NOMO-1 treated with dmso at 0.1 percent for 144 hours (cell line): ENCODE measurements at regions not wholly inside any gene's neighbourhood (a gene's known extent, or its start where the extent isn't known, plus 50 kb on each side); places are given as distances from the start of the nearest gene placed in this dataset.
A peak's percentile ranks its signal among the peaks of the same experiment; 100 is the strongest.

Source experiments
- DNase-seq: peaks from one replicate; lab custom pipeline; 2025; ENCODE audit not compliant: unreplicated experiment; lab: John Stamatoyannopoulos, UW

DNA sequence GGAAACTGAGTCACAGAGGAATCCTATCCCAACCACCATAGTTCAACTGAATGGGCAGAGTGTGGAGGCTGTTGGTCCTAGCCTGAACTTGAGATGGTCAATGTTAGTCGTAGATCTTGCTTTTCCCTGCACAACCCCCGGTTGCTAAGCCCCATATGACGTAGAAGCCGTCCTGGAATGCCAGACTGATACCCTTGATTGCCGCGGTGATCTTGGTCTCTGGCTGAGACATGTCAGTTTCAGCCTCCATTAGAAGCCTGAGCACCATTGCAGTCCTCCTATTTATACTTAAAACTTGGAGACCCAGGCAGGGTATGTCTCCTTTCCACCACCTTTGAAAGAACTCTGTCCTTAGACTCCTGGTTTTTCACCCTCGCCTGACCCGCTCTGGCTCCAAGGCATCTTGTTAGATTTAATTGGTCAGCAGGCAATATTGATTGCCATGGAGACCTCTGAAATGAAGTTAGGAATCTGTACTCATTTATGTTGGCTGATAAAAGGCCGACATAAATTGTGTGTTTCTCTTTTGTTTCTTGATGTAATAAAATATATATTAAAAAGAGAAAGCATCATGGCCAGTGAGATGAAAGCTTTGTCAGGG is 53.4 kb downstream of the RPLP1 start:
- DNase-seq: no peak

DNA sequence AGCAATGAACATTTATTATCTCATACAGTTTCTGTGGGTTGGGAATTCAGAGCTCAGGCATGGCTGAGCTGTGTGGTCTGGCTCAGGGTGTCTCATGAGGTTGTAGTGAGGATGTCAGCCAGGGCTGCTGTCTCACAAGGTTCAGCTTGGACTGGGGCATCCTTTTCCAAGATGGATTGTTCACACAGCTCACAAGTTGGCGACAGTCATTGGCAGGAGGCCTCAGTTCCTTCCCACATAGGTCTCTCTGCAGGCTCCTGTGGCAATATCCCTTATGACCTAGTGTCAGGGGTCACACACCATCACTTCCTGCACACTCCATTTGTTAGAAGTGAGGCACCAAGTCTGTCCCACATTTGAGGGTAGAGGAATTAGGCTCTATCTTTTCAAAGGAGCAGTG is 56.0 kb downstream of the RPLP1 start:
- DNase-seq: no peak

DNA sequence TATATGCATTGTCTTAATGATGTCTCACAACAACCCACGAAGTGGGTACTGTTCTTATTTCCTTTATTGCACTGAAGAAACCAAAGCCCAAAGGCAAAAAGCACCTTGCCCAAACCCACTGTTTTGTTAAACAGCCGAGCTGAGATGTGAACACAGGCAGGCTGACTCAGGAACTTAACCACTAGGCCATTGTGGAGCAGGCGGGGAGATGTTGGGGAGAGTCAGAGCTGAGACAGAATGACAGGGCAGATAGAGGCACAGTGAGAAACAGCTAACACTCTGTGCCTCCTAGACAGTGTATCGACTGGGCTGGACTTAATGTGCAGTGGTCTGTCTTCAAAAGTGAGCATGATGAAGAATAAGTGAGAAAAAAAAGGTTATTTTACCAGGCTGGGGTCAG is 56.5 kb downstream of the RPLP1 start:
- DNase-seq: no peak

DNA sequence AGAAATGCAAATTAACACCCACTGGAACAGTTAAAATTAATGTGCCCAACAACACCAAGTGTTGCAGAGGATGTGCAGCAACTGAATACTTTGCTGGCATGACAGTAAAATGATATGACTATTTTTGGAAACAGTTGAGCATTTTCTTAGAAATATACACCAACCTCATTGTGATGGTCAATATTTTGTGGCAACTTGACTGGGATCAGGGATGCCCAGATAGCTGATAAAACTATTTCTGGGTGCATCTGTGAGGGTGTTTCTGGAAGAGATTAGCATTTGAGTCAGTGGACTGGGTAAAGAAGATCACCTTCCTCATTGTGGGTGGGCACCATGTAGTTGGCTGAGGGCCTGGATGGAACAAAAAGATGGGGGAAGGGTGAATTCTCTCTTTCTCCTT is 57.9 kb downstream of the RPLP1 start:
- DNase-seq: no peak

DNA sequence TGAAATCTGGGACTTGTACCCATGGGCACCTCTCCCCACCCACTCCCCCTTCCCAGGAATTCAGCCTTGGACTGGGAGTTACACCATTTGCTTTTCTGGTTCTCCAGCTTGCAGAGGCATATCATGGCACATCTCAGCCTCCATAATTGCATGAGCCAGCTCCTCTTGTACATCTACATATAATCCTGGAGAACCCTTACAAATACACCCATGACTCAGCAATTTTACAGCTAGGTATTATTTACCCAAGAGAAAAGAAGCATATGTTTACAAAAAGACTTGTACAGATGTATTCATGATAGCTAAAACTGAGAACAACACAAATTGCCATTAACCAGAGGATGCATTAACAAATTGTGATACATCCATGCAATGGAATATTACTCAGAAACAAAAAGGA is 58.4 kb downstream of the RPLP1 start:
- DNase-seq: no peak

DNA sequence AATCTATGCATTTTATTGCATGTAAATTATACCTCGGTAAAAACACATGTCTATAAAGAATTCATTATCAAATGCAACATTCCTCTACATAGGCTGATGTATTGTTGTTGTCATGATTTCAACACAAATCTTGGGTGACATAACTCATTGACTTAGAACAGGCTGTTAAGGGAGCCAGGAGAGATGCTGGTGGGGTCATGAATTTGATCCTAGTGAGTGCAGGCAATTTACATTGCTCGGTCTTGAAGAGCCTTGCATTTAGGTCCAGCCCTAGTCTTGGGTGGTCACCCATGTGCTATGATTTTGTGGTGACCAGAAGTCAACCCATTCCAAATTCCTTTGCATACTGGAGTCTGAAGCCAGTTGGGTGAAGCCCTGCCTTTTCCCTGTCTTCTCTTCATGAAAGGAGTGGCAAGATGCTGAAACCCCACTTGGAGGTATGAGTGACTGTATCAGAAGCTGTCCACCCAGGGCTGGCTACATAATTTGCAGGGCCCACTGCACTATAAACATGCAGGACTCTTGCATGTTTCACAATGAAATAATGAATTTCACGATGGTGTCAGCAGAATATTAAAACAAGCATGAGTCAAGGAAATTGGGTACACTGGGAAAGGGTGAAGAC is 59.2 kb downstream of the RPLP1 start:
- no peak for DNase-seq

DNA sequence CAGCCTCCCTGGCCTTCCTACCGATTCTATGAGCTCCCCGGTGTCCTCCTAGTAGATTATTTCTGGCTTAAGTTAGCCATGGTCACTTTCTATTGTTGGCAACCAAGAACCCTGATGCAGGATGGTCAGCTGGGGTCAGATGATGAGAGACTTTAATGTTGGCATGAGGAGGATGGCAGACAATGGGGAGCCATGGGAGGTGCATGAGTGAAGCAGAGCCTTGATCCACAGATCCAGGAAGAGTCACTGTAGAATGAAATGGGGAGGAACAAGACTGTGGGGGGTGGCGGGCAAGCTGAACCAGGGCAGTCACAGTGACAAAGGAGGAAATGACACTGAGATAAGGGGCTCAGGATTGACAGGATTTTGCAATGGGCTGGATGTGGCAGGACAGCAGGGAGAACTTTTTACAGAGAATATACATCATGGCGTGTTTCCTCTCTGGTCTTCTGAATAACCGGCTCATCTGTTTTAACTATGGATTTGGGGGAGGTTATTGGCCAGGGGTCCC is 60.9 kb downstream of the RPLP1 start:
- DNase-seq: peak; percentile 38

DNA sequence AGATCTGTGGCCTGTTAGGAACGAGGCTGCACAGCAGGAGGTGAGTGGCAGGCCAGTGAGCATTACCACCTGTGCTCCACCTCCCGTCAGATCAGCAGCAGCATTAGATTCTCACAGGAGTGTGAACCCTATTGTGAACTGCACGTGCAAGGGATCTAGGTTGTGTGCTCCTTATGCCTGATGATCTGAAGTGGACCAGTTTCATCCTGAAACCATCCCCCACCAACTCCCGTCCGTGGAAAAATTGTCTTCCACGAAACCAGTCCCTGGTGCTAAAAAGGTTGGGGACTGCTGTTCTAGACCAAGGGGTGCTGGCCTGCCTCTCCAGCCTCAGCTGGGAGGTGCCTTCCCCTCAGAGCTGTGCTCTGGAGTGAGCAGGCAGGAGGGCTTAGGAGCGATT is 61.4 kb downstream of the RPLP1 start:
- no peak for DNase-seq

DNA sequence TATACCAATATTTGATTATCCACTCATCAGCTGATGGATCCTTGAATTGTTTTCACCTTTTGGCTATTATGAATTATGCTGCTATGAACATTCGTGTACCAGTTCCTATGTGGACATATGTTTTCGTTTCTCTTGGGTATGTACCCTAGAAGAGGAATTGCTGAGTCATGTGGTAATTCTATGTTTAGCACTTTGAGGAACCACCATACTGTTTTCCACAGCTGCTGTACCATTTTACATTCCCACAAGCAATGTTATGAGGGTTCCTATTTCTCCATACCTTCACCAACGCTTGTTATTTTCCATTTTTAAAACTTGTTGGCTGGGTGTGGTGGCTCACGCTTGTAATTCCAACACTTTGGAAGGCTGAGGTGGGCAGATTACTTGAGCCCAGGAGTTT is 62.9 kb downstream of the RPLP1 start:
- DNase-seq: peak; percentile 10

DNA sequence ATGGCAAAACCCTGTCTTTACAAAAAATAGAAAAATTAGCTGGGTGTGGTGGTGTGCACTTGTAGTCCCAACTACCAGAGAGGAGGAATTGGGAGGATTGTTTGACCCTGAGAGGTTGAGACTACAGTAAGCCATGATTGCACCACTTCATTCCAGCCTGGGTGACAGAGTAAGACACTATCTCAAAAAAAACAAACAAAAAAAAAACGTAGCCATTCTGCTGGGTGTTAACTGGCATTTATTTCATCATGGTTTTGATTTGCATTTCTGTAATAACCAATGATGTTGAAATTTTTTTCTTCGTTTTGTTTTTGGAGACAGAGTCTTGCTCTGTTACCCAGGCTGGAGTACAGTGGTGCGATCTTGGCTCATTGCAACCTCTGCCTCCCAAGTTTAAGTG is 63.3 kb downstream of the RPLP1 start:
- no peak for DNase-seq

DNA sequence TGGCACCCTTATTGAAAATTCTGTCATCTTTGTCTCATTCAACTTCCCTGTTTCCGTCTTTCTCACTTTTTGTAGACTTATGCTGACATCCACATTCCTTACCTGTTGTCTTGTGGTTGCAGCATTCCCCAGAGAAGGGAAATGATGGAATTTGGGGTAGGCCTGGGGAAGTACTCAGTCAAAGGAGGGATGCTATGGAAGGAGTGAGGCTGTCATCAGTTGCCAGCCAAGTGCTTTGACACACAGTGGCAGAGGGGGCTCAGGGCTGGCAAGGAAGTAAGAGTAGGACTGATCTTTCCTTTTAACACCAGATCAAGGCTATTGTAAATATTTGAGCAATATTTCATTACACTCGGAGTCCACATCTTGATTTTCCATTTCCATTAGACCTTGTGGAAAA is 64.4 kb downstream of the RPLP1 start:
- no peak for DNase-seq

DNA sequence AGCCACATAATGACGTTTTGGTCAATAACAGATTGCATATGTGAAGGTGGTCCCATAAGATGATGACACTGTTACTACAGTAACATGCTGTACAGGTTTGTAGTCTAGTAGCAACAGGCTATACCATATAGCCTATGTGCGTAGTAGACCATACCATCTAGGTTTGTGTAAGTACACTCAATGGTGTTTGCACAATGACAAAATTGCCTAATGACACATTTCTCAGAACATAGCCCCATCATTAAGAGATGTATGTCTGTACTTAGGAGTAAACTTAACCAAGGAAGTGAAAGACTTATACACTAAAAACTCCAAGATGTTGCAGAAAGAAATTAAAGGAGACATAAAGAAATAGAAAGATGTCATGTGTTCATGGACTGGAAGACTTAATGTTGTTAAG is 66.2 kb downstream of the RPLP1 start:
- DNase-seq: no peak

DNA sequence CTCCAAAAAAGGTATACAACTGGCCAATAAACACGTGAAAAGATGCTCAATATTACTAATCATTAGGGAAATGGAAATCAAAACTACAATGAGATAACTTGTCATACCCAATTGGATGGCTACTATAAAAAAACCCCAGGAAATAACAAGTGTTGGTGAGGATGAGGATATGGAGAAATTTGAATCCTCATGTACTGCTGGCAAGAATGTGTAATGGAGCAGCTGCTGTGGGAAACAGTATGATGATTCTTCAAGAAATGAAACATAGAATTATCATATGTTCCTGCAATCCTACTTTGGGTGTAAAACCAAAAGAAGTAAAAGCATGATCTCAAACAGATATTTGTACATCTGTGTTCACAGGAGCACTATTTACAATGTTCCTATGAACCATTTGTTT is 67.4 kb downstream of the RPLP1 start:
- DNase-seq: no peak

DNA sequence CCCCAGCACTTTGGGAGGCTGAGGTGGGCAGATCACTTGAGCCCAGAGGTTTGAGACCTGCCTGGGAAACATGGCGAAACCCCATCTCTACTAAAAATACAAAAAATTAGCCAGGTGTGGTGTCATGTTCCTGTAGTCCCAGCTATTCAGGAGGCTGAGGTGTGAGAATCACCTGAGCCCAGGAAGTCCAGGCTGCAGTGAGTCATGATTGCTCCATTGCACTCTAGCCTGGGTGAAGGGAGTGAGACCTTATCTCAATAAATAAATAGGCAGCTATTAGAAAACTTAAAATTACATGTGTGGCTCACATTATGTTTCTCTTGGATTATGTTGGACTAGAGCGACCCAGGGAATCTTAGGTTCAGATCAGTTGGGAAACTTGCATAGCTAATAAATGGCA is 69.7 kb downstream of the RPLP1 start:
- DNase-seq: no peak

DNA sequence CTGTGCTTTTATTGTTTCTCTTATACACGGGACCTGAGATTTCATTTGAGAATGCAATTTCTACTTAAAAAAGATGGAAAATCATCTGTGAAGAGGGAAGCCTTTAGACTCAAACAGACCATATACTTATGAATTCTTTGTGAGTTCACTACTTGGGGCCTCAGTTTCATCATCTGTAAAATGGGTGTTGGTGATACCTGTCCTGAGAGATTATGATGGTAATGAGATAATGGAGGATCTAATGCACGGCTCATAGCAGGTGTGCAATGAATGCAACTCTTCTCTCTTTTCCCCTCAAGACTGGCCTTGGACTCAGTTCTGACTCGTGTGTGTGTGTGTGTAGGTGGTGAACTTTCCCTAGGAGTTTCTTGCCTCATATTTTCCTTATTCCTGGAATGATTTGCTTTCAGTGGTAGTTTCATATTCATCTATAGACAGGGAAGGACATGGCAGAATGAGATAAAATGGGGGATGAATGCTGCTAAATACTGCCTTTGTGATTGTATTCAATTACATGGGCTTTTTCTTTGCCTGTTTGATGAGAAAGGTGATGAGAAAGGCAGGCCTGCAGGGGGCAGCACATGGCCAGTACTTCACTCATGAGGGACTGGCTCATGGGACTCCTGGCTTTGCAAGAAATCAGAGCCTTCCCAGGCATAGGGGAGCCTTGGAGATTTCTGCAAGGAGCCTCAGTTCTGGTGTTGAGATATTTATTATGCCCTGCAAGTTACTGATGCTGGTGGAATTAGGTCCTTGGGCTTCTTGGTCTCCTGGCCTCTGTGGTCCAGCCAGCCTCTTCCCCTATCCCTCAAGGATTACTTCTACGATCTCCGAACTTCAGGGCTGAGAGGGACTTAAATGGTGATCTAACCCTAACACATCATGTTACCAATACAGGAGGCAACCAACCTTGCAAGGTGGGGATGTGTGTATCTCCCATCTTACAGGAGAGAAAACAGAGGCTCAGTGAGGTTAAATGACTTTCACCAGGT is 70.7 kb downstream of the RPLP1 start:
- DNase-seq: peak; percentile 31

DNA sequence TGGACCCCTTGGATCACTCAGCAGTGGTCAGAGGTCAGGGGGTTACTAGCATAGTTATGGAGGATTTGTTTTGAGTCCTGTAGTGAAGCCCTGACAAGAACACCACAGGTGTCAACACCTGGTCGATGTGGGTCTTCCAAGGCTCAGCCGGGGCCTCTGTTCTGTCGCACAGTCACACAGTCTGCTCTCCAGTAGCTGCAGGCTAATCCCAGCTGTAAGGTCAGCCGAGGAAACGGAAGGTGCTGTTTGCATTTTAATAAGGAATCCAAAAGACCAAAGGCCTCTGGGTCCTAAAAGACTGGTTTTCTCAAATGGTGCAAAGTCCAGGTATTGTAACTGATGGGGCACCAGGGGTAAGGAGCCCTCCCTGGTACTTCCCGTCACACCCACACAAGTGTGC is 71.7 kb downstream of the RPLP1 start:
- no peak for DNase-seq

DNA sequence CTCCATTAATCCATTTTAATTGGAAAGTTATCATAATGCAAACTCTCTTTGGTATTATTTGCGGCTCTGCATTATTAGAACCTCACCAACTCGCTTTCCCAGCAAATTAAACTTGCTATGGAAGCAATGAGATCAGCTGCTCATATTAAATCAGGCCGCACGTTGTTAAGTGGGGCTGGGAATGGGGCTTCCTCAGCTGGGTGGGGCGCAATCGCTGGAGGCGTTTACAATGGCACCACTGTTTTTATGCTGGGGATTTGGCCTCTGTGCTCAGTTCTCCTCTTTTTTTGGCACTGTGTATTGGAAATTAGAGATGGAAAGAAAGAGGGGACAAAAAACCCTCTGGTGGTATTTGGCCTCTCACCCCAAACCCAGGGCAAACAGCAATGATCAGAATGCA is 72.2 kb downstream of the RPLP1 start:
- DNase-seq: no peak

DNA sequence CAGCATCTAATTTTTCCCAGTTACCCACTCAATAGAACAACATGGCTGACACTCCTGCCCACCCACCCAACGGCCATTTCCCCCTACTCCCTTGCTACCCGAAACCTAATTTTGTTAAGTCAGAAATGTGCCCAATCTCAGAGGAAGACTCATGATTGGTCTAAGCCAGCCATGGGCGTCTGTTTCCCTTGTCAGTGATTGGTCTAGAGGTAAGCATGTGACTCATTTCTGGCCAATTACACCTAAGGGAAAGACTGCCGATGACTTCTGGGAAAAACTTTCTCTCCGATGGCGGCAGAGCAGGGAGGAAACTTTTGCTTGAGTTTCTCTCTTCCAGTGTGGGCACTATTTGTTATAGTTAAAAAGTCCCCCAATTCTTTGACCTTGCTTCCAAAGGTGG is 72.9 kb downstream of the RPLP1 start:
- no peak for DNase-seq

DNA sequence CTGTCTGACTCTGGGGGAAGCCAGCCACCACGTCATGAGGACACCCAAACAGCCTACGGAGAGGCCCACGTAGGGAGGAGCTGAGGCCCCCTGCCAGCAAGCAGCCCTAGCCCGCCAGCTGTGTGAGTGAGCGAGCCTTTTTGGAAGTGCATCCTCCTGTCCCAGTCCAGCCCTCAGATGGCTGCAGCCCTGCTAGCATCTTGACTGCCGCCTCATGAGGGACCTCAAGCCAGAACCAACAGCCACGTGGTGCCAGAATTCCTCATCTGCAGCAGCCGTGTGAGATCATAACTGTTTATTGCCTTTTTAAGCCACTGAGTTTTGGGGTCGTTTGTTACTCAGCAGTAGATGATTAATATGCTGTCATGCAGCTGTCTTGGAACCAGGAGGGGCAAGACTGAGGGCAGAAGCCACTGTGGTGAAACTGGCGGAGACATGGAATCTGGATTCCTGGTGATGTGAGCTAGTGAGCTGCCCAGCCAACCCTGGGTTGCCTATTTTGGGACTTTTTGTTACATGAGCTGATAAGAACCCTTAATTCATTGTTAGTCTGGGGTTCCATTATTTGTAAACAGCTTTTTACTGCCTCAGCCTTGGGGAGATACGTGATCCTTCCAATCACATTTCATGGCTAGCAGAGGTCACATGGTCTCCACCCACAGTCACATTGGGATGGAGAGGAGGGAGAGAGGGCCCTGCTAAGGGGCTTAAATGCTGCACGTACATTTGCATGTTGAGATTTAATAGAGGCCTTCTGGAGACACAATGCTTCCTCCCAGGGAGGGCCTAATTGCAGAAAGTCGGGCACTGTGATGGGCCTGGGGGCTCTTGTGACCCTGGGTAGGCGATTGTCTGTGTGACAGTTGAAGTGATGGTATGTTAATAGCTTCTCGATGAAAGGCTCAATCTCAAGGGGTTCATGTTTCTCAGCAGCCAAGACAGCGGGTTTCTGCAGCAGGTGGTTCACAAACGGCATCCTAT is 73.8 kb downstream of the RPLP1 start:
- DNase-seq: no peak

DNA sequence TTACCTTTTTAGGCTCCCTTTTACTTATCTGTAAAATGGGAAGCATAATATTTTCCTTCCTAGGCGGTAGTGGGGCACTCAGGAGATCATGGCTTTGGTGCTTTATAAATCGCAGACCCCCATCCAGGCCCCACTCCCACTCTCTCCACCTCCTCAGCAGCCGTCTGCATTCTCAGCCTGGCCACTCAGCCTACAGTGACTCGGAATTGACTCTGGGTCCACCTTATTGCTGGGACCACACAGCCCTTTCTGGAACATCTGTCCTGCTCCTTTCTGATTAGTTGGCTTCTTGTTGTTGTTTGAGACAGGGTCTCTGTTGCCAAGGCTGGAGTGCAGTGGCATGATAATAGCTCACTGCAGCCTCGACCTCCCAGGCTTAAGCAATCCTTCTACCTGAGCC is 76.5 kb downstream of the RPLP1 start:
- no peak for DNase-seq
